Stimulated activated CD4-positive, alpha-beta T cell treated with anti-CD3 and anti-CD28 coated beads, Interleukin-12 subunit alpha, Interleukin-12 subunit beta, amount 100 ng/mL, for 4 hours (primary cell): ENCODE measurements at regions not wholly inside any gene's neighbourhood (a gene's known extent, or its start where the extent isn't known, plus 50 kb on each side); places are given as distances from the start of the nearest gene placed in this dataset.

ENCODE experiments used
- DNase-seq: peaks from one replicate; pipeline ENCODE4 v3.0.0-alpha.2; 2020

DNA sequence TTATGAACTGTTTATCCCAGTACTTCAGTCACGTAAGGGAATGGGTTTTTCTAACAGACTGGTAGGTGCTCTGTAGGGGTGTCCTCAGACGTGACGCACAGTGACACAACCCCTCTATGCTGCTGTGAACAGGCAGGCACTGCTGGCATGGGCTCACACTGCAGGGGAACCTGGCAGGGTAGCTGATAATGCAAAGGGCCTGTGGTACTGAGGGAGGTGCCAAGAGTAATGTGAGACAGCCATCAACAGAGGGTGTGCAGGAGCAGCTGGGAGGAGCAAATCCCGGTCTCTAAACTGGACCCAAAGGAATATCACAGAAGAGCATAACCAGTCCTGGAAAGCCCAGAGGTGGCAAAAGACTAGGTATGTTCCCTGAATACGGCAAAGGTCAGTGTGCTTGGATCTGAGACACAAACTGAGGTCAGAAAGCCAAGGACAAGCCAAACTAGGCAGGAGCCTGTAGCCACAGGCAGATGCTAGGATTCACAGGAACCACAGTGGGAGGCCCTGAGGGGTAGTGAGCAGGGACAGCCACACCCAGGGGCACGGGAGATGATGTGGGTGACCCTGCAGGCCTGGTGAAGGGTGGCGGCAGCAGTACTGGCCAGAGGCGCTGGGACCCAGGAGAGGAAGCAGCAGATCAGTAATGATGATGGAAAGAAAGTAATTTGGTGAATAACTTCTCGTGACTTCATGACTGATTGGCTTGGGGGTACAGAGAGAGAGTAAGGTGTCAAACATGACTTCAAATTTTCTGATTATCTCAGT is 248.1 kb upstream of the CHRNA7 start:
- DNase-seq = no peak

DNA sequence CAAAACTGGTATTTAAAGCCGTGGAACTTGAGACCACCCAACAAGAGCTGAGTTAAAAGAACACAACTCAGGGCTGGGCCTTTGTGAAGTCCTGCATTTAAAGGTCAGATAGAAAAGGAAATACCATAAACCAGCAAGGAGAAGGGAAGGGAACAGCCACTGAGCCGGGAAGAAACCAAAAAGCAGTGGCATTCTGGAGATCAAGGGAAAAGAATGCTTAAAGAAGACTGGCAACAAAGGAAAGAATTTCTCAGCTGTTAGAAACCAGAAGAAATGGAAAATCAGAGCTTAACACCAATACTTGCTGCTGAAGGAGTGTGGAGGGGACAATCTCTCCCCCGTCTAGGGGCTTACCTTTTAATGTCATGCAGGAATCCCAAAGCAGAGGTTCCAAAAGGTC is 247.4 kb upstream of the CHRNA7 start:
- no peak for DNase-seq

DNA sequence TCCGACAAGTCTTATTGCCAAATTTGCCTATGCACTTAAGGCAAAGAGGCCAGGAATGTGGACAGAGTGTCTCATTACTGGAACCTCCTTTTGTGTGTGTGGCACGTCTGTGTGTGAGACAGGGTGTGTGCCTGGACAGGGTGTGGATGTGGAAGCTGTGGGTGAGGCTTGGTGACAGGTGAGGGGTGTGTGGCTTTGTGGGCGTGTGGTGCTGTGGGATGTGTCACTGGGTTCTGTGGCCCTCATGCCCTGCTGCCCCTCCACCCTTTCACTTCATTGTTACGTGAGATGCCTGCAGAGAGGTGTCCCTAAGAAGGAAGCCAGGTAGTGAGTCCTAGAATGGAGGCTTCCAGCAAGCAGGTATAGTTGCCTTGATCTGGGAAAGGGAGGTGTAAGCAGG is 244.0 kb upstream of the CHRNA7 start:
- no peak for DNase-seq

DNA sequence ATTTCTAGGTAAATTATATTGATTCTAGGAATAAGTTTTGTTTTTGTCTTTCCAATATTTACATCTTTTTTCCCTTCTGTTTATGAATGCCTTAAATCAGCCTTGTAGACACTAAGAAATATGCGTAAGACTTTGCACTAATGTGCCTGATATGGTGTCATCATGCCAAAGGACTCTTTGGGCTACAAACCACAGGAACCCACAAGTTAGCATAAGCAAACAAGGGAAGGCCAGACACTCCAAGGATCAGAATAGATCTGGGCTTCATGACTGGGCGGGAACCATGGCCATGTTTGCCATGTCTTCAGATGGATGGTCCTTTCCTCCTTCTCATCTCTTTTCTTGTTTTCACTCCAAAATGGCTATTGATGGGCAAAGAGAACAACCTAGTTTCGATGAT is 242.2 kb upstream of the CHRNA7 start:
- no peak for DNase-seq

DNA sequence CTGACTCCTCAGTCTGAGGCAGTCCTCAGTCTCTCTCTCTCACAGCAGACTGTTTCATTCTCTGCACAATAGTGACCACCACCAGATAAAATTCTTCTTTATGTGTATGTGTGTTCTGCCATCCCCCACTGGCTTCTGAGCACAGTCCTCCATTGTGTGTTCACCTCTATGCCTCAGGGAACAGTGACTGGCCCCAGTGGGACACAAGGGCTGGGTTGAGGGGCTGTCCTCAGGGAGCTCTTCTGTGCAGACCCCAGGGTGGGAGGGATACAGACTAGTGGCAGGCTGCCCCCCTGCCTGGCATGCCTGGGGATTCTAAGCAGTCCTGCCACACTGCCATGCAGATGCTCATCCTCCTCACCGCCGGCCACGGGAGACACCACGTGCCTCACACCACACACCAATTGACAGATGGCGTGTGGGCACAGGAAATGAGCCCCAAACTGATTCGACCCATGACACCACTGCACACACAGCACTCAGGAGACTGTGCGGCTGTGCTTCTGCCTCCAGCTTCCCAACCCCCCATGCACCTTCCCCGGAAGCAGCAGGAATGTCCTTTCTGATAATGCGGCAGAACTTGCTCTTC is 237.6 kb upstream of the CHRNA7 start:
- no peak for DNase-seq

DNA sequence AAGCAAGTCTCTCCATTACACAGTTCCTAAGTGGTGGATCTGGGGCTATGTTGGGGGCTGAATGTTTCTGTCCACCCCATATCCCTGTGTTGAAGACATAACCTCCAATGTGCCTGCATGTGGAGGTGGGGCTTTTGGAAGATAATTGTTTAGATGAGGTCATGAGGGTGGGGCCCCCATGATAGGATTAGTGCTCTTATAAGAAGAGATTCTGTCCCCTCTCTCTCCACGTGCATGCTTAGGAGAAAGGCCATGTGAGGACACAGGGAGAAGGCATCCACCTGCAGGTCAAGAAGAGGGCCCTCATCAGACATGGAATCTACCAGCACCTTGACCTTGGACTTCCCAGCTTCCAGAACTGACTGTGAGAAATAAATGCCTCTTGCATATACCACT is 231.0 kb upstream of the CHRNA7 start:
- DNase-seq = no peak

DNA sequence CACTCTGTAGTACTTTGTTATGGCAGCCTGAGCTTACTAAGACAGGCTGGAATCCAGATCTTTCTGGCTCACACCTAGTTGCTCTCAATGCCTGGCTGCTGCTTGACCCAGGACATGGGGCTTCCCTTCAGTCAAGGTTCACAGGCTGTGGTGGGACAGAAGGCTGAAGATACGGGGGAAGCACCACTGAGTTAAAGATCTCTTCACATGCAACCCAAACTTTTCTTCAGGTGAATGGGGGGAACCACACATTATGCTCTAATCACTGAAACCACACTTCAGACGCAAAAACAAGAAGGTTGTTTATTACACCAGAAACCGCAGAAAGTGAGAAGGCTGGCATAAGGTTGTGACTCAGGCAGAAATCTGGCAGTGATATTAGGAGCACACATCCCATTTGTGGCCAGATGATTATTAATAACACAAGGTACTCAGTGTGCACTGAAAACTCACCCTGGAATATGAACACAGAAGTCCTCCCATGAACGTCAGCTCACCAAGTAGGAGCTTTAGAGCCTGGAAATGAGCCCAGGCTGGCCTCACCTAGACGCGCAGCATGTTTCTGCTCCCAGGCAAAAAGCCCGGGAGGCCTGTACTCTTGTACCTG is 230.5 kb upstream of the CHRNA7 start:
- no peak for DNase-seq

DNA sequence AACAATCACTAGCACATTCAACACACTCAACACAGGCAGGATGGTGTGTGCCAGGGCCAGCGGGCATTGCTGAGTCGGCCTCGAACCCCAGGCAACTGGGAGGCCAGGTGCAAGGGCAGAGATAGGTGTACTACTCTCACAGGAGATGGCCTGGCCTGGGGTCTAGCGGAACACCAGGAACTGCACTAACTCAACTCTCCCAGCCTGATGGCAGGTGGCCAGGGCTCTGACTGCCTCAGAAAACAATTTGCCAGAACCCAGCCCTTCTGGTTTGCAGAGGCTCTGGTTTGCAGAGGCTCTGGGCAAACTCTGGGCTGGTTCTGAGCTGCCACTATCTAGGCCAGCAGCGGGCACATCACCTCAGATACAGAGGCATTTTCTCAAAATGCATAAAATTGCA is 229.2 kb upstream of the CHRNA7 start:
- DNase-seq = no peak

DNA sequence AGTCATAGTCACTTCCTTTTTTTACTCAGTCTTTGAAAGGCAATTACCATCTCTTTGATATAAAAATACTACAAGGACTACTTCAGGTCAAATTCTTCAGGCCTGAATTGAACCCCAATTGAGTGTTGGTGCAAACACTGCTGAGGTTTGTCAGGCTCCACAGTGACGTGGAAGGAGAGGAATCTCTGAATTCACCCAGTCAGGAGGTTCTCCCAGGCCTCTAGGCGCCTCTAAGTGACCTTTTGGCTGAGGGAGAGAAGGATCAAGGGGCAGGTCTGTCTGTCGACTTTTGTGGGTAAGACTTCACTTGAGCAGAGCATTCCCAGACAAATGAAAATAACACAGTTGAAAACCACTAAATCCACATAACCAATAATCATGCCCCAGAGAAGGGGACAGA is 227.6 kb upstream of the CHRNA7 start:
- DNase-seq = no peak

DNA sequence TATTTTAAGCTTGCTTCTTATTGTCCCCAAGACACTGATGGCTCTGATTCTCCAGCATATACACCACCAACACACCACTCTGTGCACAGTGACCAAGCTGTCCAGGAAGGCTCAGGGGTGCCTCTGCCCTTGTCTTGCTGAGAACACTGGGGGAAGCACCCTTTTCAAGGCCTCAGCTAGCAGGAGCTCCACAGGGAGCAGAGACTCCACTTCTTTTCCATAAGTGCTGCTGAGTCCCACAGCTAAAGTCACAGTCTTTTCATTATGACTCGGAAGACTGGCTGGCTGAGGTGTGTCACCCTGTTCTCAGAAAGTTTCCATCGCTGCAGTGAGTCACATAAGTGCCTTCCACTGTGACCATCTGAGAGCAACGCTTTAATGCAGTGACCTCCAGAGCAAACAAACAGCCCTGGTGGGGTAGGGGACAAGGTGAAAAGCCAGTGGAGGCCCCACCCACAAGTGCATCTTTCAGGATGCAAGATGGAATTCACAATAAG is 226.9 kb upstream of the CHRNA7 start:
- DNase-seq = no peak

DNA sequence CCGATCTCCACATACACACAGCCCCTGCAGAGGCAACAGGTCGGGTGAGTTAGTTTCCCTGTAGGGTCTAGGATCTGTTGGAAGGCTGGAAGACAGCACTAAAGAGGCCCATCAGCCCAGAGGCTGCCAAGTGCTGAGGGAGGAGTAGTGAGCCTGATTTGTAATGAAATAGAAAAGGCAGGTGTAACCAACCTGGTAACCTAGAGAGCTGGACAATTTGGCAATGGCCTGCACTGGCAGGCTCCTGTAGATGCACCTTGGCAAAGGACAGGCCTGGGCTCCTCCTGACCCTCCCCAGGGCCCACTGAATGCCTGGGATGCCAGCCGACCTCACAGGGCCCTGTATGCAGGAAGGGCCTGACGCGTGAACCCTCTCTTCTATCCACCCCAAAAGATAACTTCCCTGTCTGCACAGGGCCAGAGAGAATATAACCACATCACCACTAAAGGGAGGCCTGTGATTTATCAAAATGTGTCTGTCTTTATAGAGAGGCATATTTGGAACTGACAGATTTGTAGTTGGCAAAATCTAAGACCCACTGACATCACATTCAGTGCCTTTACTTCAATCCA is 225.1 kb upstream of the CHRNA7 start:
- DNase-seq = no peak

DNA sequence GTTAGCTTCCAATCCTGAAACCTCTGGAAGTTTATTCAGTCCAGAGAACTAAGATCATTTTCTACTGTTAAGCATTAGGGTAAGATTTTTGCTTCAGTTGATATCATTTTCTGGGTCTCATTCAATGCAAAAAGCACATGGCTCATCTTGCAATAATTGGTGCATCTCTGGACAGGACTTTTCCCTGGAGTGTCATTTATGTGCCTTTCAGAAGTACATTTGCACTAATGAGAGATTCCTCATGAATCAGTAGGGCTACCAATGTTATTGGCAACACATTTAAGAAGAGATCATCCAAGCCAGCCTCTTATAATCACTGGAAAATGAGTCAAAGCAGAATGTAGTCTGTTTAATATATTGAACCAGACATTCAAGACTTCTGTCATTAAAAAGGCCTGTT is 224.2 kb upstream of the CHRNA7 start:
- no peak for DNase-seq

DNA sequence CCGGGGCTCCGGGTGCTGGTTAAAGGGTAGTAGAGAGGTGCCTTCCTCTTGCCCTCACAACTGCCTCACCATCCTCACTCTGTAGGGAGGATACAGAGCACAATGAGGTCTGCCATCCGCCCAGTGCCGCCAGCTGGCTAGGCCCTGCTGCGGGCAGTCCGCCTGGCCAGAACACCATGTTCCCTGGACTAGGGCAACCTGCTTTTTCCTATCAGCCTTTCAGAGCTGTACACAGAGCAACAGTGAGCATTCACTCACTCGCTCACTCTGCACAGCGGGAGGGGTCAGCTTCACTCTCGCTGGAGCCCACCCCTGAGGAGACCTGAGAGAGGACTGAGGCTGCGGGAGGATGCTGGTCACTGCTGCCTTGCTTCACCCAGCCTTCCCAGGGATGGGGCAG is 218.7 kb upstream of the CHRNA7 start:
- DNase-seq = no peak

DNA sequence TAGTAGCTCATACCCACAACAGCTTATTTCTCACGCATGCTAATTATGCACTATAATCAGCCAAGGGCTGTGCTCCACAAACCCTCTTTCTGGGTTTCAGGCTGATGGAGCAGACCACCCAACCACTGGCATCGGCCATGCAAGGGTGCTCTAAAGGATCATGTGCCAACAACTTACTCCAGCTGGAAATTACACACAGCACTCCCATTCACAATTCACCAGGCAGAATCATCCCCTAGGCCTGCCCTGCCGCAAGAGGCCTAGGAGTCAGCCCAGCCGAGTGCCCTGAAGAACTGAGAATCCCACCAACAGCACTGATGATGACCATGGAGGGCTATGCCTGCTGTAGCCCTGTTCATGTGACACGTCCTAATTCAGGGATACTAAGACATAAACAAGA is 216.2 kb upstream of the CHRNA7 start:
- no peak for DNase-seq

DNA sequence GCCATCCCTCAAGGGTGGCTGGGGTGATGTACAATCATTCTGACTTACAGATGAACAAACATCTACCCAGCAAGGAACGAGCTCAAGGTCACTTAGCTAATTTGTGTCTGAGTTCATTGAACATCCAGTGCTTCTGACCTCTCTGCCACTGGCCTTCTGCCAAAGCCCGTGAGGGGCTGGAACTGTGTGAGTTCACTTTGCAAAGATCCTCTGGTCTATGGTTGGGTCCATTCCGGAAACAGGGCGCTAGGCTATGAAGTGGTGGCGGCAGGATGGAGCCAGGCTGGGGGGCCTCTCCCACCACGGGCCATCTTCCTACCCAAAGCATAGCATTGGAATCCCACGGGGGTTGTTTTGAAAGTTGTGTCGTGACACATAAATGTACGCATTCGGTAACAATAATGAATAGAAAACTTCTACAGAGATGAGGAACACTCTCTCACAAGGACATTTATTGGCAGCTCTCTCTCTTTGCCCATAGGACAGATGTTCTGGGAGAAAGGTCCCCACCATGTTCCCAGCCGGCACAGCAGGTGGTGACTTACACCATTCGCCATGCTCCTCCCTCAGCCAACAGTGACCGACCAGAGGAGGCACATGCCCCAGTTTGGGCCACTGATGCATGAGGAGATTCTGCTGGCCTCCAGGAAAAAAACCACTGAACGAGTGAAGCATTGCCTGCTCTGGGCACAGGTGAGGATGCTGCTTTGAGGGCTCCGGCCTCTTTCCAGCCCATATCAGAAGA is 214.7 kb upstream of the CHRNA7 start:
- DNase-seq = no peak

DNA sequence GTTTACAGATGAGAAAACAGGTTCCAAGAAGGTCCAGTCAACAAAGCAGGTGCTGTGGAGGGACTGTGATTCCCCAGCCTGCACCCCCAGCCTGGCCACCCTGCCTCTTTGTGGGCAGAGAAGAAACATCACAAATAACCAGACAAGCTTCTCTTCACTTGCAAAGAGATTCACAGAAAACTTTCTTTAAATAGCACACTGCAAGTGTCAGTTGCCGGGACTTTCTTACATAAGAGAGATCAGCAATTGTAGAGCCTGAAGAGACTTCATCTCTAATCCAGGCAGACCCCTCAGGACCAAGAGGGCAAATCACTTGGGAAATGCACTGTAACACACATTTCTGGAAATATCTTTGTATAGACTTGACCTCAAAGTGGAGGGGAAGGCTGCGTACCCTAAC is 207.9 kb upstream of the CHRNA7 start:
- DNase-seq = no peak

DNA sequence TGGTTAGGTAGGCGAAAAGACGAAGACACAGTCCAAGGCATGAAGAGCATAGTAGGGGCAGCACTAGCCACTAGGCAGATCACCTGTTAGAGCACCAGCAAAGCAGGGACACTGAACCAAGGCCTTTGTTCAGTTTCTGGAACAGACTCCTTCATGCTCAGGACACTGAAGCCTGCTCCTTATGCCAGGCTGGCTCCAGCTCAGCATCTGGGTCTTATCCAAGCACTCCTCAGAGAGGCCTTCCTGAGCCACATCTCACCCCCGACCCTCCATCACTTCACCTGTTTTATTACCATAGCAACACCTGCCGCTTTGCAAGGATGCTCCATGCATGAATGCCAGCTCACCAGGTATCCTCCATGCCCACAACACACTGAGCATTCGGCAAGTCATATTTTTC is 206.3 kb upstream of the CHRNA7 start:
- DNase-seq = no peak

DNA sequence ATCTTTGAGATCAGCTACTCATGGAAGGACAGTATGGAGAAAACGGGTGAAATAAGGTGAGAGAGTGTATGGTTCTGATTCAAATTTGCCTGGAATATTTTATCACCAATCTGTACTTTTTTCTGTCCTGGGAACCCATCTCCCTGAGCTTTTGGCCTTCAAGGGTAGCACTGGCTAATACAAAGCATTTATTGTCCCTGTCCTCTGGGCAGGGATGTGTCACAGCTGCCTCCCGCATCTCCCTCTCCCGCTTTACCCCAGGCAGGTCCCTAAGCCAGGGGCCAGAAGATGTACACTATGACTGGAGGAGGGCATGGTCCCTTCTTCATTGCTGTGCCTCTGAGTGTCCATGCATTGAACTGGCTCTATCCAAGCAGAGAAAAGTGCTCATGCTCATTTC is 201.7 kb upstream of the CHRNA7 start:
- no peak for DNase-seq

DNA sequence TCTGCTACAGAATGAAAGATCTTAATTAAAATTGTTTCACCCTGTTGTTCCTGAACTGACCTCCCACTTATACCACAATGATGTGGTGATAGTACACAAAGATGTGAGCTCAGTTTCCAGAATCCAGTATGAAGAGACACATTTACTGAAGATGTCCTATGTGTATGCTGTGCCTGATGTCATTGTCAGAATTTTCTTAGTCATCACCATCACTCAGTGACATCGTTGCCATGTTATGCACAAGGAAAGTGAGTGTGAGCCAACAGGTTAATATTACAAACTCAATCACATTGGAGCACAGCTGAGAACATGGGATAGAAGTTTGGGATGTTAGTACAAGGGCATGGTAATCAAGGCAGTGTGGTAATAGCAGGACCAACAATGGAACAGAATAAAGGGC is 199.7 kb upstream of the CHRNA7 start:
- DNase-seq = no peak

DNA sequence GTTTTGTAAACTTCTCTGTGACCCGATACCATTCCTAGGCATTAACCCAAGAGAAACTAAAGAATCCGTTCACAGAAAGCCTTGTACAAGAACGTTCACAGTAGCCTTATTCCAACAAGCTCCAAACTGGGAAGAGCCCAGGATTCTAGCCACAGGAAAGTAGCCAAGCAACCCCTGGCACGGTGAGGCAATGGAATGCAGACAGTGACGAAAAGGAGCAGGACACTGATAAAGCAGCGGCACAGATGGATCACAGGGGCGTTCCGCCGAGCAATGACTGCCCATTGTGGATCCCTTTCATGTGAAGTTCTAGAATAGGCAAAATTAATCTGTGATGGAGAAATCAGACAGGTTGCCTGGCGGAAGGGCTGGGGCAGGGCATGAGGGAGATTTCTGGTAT is 198.7 kb upstream of the CHRNA7 start:
- no peak for DNase-seq

DNA sequence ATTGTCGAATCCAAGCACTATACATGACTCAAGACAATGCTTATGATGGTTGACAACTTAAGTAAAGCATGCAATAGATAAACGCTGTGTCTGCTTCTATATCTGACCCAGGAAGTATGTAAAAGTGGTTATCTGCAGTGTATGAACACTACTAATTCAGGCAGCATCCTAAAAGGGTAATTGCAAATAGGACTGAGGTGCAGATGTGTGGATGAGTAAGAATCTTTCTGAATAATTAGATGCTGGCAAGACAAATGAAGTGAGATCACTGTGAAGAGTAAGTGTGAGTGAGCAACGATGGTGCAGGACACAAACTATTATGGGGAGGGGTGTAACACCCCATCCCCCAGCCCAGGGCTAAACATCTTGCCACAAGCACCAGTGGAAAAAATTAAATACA is 195.7 kb upstream of the CHRNA7 start:
- no peak for DNase-seq

DNA sequence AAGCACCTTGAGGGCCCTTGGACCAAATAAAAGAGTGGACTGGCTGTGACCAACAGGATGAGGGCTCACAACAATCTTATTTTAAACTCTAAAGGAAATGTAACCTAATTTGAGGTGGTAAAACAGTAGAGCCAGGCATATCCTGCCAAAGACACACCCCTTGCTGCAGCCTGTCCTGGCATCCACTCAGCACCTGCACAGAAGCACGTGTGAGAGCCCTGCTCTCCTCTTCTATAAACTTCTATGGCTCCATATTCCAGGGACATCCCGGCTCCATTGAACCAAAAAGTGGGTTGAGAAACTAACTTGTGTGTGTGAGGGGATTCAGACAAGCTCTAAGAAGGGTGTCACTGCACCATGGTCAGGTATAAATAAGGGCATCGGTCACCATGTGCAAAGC is 190.9 kb upstream of the CHRNA7 start:
- no peak for DNase-seq

DNA sequence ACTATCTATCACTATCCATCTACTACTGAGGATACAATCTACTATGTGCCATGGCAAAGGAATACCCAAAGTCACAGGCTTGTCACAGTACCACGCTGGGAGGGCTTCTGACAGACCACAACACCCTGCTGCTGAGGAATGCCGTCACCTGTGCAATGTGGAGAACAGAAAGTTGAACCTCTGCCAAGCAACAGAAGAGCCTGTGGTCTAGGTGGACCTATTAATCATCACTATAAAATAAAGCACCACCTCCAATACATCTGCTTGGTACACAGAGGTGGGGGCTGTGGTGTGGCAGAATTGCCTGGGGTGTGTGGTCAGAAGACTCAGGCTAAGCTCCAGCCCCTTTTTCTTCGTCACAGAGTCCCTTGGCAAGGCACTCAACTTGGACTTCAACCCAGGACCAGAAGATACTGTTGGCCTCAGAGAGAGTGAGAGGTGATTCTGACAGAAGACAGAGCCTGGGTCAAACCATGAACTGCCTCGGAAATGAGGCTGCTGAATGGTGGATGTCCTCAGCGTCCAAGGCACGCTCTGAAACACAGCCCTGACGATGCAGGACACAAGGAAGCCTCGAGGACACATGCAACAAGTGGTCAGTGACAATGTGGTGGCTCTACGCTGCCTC is 189.4 kb upstream of the CHRNA7 start:
- DNase-seq = no peak
